Caco-2 (cell line): ENCODE measurements at regions not wholly inside any gene's neighbourhood (a gene's known extent, or its start where the extent isn't known, plus 50 kb on each side); places are given as distances from the start of the nearest gene placed in this dataset.
"Not testable (repeated sequence)": the region's sequence is repeated elsewhere in the genome, so short reads cannot be mapped to it uniquely, and the experiment has no call there.

Experiments used
- BruUV-seq: library from RNA; stranded (reverse); fragments of 400-500 nt; replicated peaks from 2 replicates; lab custom pipeline; 2021; lab: Mats Ljungman, UMichigan
- CTCF ChIA-PET: fragments of 300-600 bp; sonication (Branson Sonifier 250); formaldehyde crosslinking; loops from one replicate; lab custom pipeline; 2022; ENCODE audit warnings: antibody characterized with exemption; lab: Charles Lee
- POLR2A ChIA-PET: fragments of 300-600 bp; sonication (Branson Sonifier 250); formaldehyde crosslinking; loops from one replicate; lab custom pipeline; 2022; ENCODE audit warnings: antibody characterized with exemption; lab: Charles Lee
- DNase-seq, 2 experiments: peaks; one replicate each; pipeline versions ENCODE4 v3.0.0 to v3.0.0-alpha.2; 2020 to 2022
- H3K27me3 ChIP-seq: replicated peaks from 2 replicates; pipeline ENCODE4 v1.6.0; 2011; ENCODE audit warnings: low read length; ENCODE audit not compliant: control insufficient read depth, insufficient read depth
- H3K36me3 ChIP-seq: 2 replicates; pipeline ENCODE4 v1.5.1; 2011; ENCODE audit warnings: low read length; ENCODE audit not compliant: control insufficient read depth, insufficient read depth
- H3K4me1 ChIP-seq: fragments of 250-450 bp; sonication (Bioruptor Pico); 2 replicates; pipeline ENCODE4 v1.5.1; 2020; ENCODE audit warnings: mild to moderate bottlenecking
- H3K4me3 ChIP-seq: 2 replicates; pipeline ENCODE4 v1.5.1; 2011; ENCODE audit warnings: low read depth, mild to moderate bottlenecking, control low read depth, low read length
- H3K9me3 ChIP-seq: fragments of 250-450 bp; sonication (Bioruptor Pico); 2 replicates; pipeline ENCODE4 v1.5.1; 2020; ENCODE audit warnings: mild to moderate bottlenecking, moderate library complexity
- H3K27ac Mint-ChIP-seq: one replicate; pipeline ENCODE4 v1.8.0; 2022; ENCODE audit warnings: mixed read lengths; ENCODE audit not compliant: unreplicated experiment
- H3K27me3 Mint-ChIP-seq: one replicate; pipeline ENCODE4 v1.8.0; 2022; ENCODE audit warnings: mixed read lengths; ENCODE audit not compliant: insufficient read depth, unreplicated experiment
- H3K36me3 Mint-ChIP-seq: one replicate; pipeline ENCODE4 v1.8.0; 2022; ENCODE audit warnings: mild to moderate bottlenecking, mixed read lengths; ENCODE audit not compliant: insufficient read depth, unreplicated experiment
- H3K4me1 Mint-ChIP-seq: one replicate; pipeline ENCODE4 v1.8.0; 2022; ENCODE audit warnings: low read depth, mixed read lengths; ENCODE audit not compliant: unreplicated experiment
- H3K4me3 Mint-ChIP-seq: one replicate; pipeline ENCODE4 v1.8.0; 2022; ENCODE audit warnings: mild to moderate bottlenecking, moderate library complexity, mixed read lengths; ENCODE audit not compliant: unreplicated experiment
- H3K9me3 Mint-ChIP-seq: one replicate; pipeline ENCODE4 v1.8.0; 2022; ENCODE audit warnings: mixed read lengths; ENCODE audit not compliant: unreplicated experiment
- CTCF ChIP-seq, 2 experiments: fragments of 200-600 bp in 1 of 2; IDR thresholded peaks; 1 replicate in 1 of 2; 2 replicates in 1 of 2; pipeline versions ENCODE4 v1.5.1 to v1.8.0; 2011 to 2022; ENCODE audit warnings: antibody characterized with exemption in 1 of 2, control low read depth in 1 of 2, inconsistent platforms in 1 of 2, low read depth in 1 of 2, low read length in 1 of 2, mild to moderate bottlenecking in 1 of 2, moderate library complexity in 1 of 2; ENCODE audit not compliant: insufficient read depth in 1 of 2, severe bottlenecking in 1 of 2, unreplicated experiment in 1 of 2
- intact Hi-C: fragments of 100-400 bp; cut with micrococcal nuclease; formaldehyde crosslinking; loops from one replicate; pipeline ENCODE4 v1.10.0; 2022; ENCODE audit not compliant: unreplicated experiment

GRCh38 chr7:112669306-112669705, 120.9 kb downstream of the TMEM168 start:
- Histone ChIP-seq H3K27me3 (no peaks in the 10 kb centered on the region), H3K9me3 (no peaks in the 10 kb centered on the region), H3K36me3 (no peaks in the 10 kb centered on the region), H3K4me1 (no peaks in the 10 kb centered on the region; the same call in 1 of the 2 replicates), H3K4me3 (no peak overlapping the region)
- no peak for DNase-seq
- ChIA-PET CTCF (no interaction called here), POLR2A (no interaction called here)
- Mint-ChIP-seq H3K4me1 (no peaks in the 10 kb centered on the region), H3K27me3 (no peaks in the 10 kb centered on the region), H3K27ac (no peak overlapping the region), H3K36me3 (no peaks in the 10 kb centered on the region), H3K9me3 (no peaks in the 10 kb centered on the region), H3K4me3 (no peak overlapping the region)
- no TSS peak for BruUV-seq
- intact Hi-C loops: no loop called here
- TF ChIP-seq CTCF (IDR thresholded peaks at IDR 0.05; ENCODE audit: insufficient read depth in 1 of 2, low read depth in 1 of 2, low read length in 1 of 2, severe bottlenecking in 1 of 2, unreplicated experiment in 1 of 2): no peak

- no peaks in the 10 kb centered on the region for H3K9me3 Mint-ChIP-seq
- no peaks in the 10 kb centered on the region for H3K27me3 ChIP-seq
- no peaks in the 10 kb centered on the region for H3K9me3 ChIP-seq
- H3K4me1 ChIP-seq: no peaks in the 10 kb centered on the region
- ChIA-PET POLR2A (no interaction called here), CTCF (no interaction called here)
- intact Hi-C loops: no loop called here
- BruUV-seq: no TSS peak
- no peaks in the 10 kb centered on the region for H3K36me3 Mint-ChIP-seq
- no peak overlapping the region for H3K4me3 ChIP-seq
- no peak for TF ChIP-seq CTCF (IDR thresholded peaks at IDR 0.05; ENCODE audit: insufficient read depth in 1 of 2, low read depth in 1 of 2, low read length in 1 of 2, severe bottlenecking in 1 of 2, unreplicated experiment in 1 of 2)
- H3K27me3 Mint-ChIP-seq: no peaks in the 10 kb centered on the region
- H3K27ac Mint-ChIP-seq: no peak overlapping the region
- no peaks in the 10 kb centered on the region for H3K36me3 ChIP-seq
- DNase-seq: no peak
- no peaks in the 10 kb centered on the region for H3K4me1 Mint-ChIP-seq
- H3K4me3 Mint-ChIP-seq: no peak overlapping the region
Observed at GRCh38 chr7:112670193-112670592, 120.0 kb downstream of the TMEM168 start.

- Histone ChIP-seq H3K4me3 (no peak overlapping the region), H3K4me1 (0 out of 2 replicates have a peak, but pooled peaks cover 4% of the 10 kb centered on the region), H3K36me3 (no peaks in the 10 kb centered on the region), H3K9me3 (no peaks in the 10 kb centered on the region; the same call in 1 of the 2 replicates), H3K27me3 (no peaks in the 10 kb centered on the region)
- DNase-seq: no peak
- Mint-ChIP-seq H3K4me1 (peaks cover 11% of the 10 kb centered on the region), H3K36me3 (no peaks in the 10 kb centered on the region), H3K4me3 (no peak overlapping the region), H3K27me3 (no peaks in the 10 kb centered on the region), H3K9me3 (no peaks in the 10 kb centered on the region), H3K27ac (no peak overlapping the region)
- CTCF ChIA-PET: no interaction called here
- intact Hi-C loops: no loop called here
- TF ChIP-seq CTCF (IDR thresholded peaks at IDR 0.05; ENCODE audit: insufficient read depth in 1 of 2, low read depth in 1 of 2, low read length in 1 of 2, severe bottlenecking in 1 of 2, unreplicated experiment in 1 of 2): no peak
- POLR2A ChIA-PET: no interaction called here
- no TSS peak for BruUV-seq
Observed at GRCh38 chr7:112678626-112679025, 111.6 kb downstream of the TMEM168 start.

- CTCF ChIA-PET, H3K27ac Mint-ChIP-seq, H3K36me3 ChIP-seq, H3K27me3 ChIP-seq, H3K27me3 Mint-ChIP-seq, intact Hi-C loops, POLR2A ChIA-PET, H3K4me3 ChIP-seq, H3K9me3 ChIP-seq, H3K4me3 Mint-ChIP-seq, H3K36me3 Mint-ChIP-seq, DNase-seq, BruUV-seq: not testable (repeated sequence)
- H3K9me3 Mint-ChIP-seq: peaks cover 51% of the 10 kb centered on the region
- peaks cover 21% of the 10 kb centered on the region for H3K4me1 ChIP-seq
- H3K4me1 Mint-ChIP-seq: peaks cover 23% of the 10 kb centered on the region
Observed at GRCh38 chr7:112689466-112690177, 100.6 kb downstream of the TMEM168 start.
